Memory B cell (primary cell): ENCODE measurements at regions not wholly inside any gene's neighbourhood (a gene's known extent, or its start where the extent isn't known, plus 50 kb on each side); places are given as distances from the start of the nearest gene placed in this dataset.
"Not testable (repeated sequence)": the region's sequence is repeated elsewhere in the genome, so short reads cannot be mapped to it uniquely, and the experiment has no call there.

Experiments used
- ATAC-seq: fragments of 150-1000 bp; cut with Tn5 transposase; 2 replicates; pipeline ENCODE4 v1.10.0; 2021; ENCODE audit warnings: low read depth, mild to moderate bottlenecking, moderate library complexity
- DNase-seq, 2 donors: peaks; one replicate each; pipeline ENCODE4 v3.0.0; 2022; ENCODE audit warnings: low spot score in 2 of 2
- H3K27ac Mint-ChIP-seq: one replicate; pipeline ENCODE4 v1.8.0; 2022; ENCODE audit warnings: mild to moderate bottlenecking, moderate library complexity, mixed read lengths
- H3K27me3 Mint-ChIP-seq: one replicate; pipeline ENCODE4 v1.8.0; 2022; ENCODE audit warnings: mixed read lengths
- H3K36me3 Mint-ChIP-seq: one replicate; pipeline ENCODE4 v1.8.0; 2022; ENCODE audit warnings: mild to moderate bottlenecking, mixed read lengths
- H3K4me1 Mint-ChIP-seq: one replicate; pipeline ENCODE4 v1.8.0; 2022; ENCODE audit warnings: mixed read lengths
- H3K4me3 Mint-ChIP-seq: one replicate; pipeline ENCODE4 v1.8.0; 2022; ENCODE audit warnings: mild to moderate bottlenecking, moderate library complexity, mixed read lengths
- H3K9me3 Mint-ChIP-seq: one replicate; pipeline ENCODE4 v1.8.0; 2022; ENCODE audit warnings: mixed read lengths

DNA sequence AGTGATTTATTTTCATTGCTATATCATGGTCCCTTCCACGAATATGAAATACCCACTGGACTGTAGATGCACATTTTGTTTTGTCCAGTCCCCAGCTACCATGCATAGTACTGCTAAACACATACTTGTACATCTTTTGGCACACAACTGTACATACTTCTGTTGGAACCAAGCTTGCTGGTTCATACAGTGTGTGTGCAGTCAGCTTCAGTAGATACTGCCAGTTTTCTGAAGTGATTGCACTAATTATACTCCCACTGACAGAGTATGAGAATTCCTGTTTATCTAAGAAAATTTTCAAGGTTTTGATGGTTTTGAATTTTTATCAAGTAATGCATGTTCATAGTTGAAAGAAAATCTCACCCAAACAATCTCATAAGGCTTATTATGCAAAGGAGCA lies 100.7 kb upstream of the LMCD1 start:
- Mint-ChIP-seq H3K36me3 (peaks cover 3% of the 10 kb centered on the region), H3K27ac (no peak overlapping the region), H3K9me3 (peaks cover 3% of the 10 kb centered on the region), H3K4me1 (no peaks in the 10 kb centered on the region), H3K4me3 (no peak overlapping the region), H3K27me3 (peaks cover 8% of the 10 kb centered on the region)
- no peak for DNase-seq
- ATAC-seq: no peak

DNA sequence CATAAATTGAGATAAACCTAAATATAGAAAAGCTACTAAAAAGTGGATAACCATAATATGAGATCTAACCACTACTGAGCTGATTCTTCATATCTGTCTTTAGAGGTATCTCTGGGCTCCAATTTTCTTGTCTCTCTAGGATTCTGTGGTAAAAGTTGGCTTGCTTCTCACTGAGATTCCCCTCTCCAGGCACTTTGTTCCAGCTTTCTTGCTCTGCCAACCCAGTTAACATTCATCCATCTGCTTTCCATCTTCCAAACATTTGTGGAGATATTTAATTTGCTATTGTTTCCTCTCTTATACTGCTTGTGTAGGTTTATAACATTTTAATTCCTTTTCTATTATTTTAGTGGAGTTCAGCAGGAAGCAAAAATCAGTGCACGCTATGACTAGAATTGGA lies 97.6 kb upstream of the LMCD1 start:
- no peak for DNase-seq
- ATAC-seq: no peak
- Mint-ChIP-seq H3K4me3 (no peak overlapping the region), H3K36me3 (peaks cover 7% of the 10 kb centered on the region), H3K4me1 (no peaks in the 10 kb centered on the region), H3K27me3 (peaks cover 11% of the 10 kb centered on the region), H3K9me3 (peaks cover 8% of the 10 kb centered on the region), H3K27ac (no peak overlapping the region)

DNA sequence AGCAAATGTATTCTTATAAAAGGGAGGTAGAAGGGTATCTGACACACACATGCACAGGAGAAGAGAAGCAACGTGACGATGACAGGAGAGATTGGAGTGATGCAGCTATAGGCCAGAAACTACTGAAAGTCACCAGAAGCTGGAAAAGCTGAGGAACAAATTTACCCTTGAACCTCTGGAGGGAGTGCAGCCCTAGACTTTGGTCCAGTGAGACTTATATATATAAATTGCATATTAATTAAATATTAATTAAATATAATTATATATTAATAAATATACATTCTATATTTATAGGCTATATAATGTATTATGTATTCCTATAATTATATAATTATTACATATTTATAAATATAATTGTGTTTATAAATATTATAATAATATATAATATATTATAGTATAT lies 96.5 kb upstream of the LMCD1 start:
- DNase-seq (no peak), ATAC-seq (no peak)
- H3K4me3 Mint-ChIP-seq: no peak overlapping the region
- H3K36me3 Mint-ChIP-seq: peaks cover 7% of the 10 kb centered on the region
- peaks cover 11% of the 10 kb centered on the region for H3K27me3 Mint-ChIP-seq
- no peak overlapping the region for H3K27ac Mint-ChIP-seq
- no peaks in the 10 kb centered on the region for H3K4me1 Mint-ChIP-seq
- H3K9me3 Mint-ChIP-seq: peaks cover 8% of the 10 kb centered on the region

DNA sequence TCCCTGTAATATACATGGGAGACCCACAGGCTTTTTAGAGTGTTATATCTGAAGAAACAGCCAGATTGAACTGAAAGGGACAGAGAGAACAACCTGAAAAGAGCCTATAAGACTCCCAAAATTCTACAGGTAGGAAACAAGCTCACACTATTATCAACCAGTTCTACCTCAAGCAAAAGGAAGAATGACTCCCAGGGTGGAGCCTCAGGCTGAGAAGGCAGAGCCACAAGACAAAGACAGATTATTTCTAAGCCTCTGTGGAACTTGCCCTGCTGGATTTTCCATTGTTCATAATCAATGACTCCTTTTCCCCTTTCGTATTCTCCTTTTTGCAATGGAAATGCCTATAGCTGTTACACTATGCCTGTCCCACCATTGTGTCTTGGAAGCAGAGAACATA lies 95.1 kb upstream of the LMCD1 start:
- Mint-ChIP-seq H3K9me3 (peaks cover 8% of the 10 kb centered on the region), H3K27ac (no peak overlapping the region), H3K27me3 (peaks cover 11% of the 10 kb centered on the region), H3K4me1 (no peaks in the 10 kb centered on the region), H3K36me3 (peaks cover 7% of the 10 kb centered on the region), H3K4me3 (no peak overlapping the region)
- ATAC-seq (no peak), DNase-seq (no peak)

DNA sequence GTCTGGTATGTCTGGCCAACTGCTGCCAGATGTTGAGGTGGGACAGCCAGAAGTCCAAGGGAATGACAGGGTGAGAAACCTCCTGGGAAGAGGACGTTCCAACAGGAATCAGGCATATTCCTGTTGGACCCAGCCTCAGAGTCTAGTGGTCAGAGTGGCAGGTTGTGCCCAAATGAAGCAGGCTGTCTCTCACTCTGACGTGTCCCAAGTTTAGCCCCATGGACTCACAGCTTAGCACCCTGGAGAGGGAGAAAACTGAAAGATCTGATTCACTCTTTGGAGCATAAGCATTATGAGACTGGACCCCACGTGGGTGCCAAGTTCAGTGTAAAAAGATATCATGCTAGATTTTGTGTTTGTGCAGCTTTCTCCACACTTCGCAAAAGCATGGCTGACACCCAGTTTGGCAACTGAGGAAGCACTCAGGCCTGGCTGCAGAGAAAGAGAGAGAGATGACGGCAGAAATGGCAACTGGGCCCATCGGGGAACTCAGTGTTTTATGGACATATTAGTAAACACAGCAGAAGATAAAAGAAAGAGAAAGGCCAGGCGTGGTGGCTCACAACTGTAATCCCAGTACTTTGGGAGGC lies 88.2 kb upstream of the LMCD1 start:
- Mint-ChIP-seq H3K27me3 (no peaks in the 10 kb centered on the region), H3K27ac (no peak overlapping the region), H3K36me3 (no peaks in the 10 kb centered on the region), H3K4me1 (peaks cover 2% of the 10 kb centered on the region), H3K4me3 (no peak overlapping the region), H3K9me3 (no peaks in the 10 kb centered on the region)
- DNase-seq (no peak), ATAC-seq (no peak)

DNA sequence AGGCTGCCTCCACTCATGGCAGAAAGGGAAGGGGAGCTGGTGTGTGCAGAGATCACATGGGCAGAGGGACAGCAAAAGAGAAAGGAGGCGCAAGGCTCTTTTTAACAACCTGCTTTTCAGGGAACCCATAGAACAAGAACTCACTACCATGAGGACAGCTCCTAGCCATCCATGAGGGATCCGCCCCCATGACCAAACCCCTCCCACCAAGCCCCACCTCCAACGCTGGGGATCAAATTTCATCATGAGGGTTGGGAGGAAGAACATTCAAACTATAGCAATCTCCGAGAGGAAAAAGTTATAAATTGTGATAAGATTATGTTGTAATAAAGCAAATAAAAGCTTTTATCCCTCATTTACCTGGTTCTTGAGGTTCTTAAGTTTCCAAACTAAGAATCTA lies 84.7 kb upstream of the LMCD1 start:
- Mint-ChIP-seq H3K9me3 (no peaks in the 10 kb centered on the region), H3K27ac (no peak overlapping the region), H3K36me3 (no peaks in the 10 kb centered on the region), H3K4me1 (peaks cover 2% of the 10 kb centered on the region), H3K27me3 (no peaks in the 10 kb centered on the region), H3K4me3 (no peak overlapping the region)
- no peak for ATAC-seq
- DNase-seq: no peak

DNA sequence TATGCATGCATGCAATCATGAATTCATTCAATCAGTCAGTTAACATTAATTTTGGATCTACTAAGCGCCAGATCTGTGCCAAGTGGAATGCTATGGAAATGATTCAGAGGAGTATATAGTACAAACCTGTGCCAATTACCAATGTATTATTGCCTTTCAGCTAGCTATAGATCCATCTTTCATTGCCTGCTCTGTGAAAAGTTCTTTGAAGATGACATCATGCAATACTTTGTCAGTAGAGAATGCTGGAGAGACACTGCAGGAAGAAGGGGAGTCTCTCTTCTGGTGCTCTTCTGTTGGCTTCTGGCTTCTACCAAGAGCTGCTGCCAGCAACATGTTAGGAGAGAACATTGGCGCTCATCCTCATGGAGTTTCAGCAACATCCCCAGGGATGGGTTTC lies 81.0 kb upstream of the LMCD1 start:
- DNase-seq (no peak), ATAC-seq (no peak)
- Mint-ChIP-seq H3K9me3 (no peaks in the 10 kb centered on the region), H3K4me1 (peaks cover 2% of the 10 kb centered on the region), H3K4me3 (no peak overlapping the region), H3K27me3 (no peaks in the 10 kb centered on the region), H3K36me3 (no peaks in the 10 kb centered on the region), H3K27ac (no peak overlapping the region)

DNA sequence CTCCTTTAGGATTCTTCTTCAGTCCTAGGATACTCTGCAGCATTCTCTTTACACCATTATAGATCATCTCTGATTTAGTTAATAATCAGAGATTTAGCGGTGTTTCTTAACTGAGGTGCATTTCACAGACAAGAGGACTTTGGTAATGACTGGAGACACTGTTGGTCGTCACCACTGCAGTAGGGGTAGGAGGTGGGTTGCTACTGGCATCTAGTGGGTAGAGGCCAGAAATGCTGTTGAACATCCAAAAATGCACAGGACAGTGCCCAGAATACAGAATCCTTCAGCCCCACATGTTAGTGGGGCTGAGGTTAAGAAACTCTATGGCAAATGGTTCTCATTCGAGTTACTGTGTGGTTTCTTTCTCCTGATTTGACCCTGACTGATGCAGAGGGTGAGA lies 80.4 kb upstream of the LMCD1 start:
- Mint-ChIP-seq H3K36me3 (no peaks in the 10 kb centered on the region), H3K4me1 (peaks cover 2% of the 10 kb centered on the region), H3K9me3 (no peaks in the 10 kb centered on the region), H3K27me3 (no peaks in the 10 kb centered on the region), H3K27ac (no peak overlapping the region), H3K4me3 (no peak overlapping the region)
- DNase-seq: no peak
- ATAC-seq: no peak

DNA sequence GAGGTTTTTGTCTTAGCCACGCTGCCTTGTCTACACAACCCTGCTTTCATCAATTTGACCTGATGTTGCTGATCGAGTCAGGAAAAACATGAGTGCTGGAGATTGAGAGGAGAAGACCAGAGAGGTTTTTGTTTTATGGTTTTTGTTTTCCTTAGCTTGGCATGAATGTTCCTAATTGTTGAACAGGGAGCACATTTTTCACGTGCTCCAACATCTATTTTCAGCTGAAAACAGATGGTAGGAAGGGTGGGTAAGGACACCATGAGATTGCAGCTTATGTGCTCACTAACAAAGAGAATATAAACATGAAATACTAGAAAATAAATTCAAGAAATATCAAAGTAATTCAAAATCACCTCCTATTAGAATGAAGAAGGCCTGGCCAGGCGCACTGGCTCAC lies 79.9 kb upstream of the LMCD1 start:
- no peak overlapping the region for H3K27ac Mint-ChIP-seq
- ATAC-seq: no peak
- H3K9me3 Mint-ChIP-seq: no peaks in the 10 kb centered on the region
- no peaks in the 10 kb centered on the region for H3K27me3 Mint-ChIP-seq
- H3K36me3 Mint-ChIP-seq: no peaks in the 10 kb centered on the region
- peaks cover 2% of the 10 kb centered on the region for H3K4me1 Mint-ChIP-seq
- H3K4me3 Mint-ChIP-seq: no peak overlapping the region
- DNase-seq: no peak

DNA sequence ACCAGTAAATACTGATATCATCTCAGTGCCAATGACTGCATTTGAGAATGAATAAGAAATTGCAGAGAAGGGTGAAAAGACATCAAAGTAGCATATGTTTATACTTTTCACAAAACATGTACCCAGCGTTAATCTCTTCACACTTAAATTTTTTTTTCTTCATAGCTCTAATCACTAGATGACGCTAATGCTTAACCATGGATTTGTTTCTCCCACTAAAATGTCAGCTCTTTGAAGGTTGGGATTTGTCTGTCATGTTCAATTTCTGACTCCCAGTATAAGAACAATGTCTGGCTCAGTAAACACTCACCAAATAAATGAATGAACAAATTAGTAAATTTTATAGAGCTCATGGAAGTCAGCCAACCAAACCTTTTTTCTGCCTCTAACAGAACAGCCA lies 78.3 kb upstream of the LMCD1 start:
- DNase-seq (no peak), ATAC-seq (no peak)
- Mint-ChIP-seq H3K36me3 (no peaks in the 10 kb centered on the region), H3K4me1 (no peaks in the 10 kb centered on the region), H3K9me3 (no peaks in the 10 kb centered on the region), H3K27ac (no peak overlapping the region), H3K27me3 (peaks cover 2% of the 10 kb centered on the region), H3K4me3 (no peak overlapping the region)

DNA sequence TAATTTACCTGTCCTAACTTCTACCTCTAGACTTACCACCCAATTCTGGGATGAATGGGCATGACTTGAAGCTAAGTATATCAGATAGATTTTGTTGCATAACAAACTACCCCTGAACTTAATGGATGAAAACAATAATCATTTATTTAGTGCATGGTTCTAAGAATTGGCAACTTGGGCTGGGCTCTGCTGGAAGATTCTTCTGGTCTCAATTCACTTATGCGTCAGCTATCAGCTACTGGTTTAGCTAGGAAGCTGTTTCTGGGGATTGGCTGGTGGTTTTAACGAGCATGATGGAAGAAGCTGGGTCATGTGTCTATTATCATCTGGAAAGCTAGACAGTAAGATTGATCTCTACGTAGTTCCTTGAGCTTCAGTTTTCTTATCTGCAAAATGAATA lies 77.3 kb upstream of the LMCD1 start:
- H3K4me1 Mint-ChIP-seq: no peaks in the 10 kb centered on the region
- no peak overlapping the region for H3K4me3 Mint-ChIP-seq
- H3K27ac Mint-ChIP-seq: no peak overlapping the region
- H3K36me3 Mint-ChIP-seq: no peaks in the 10 kb centered on the region
- no peak for DNase-seq
- ATAC-seq: no peak
- no peaks in the 10 kb centered on the region for H3K9me3 Mint-ChIP-seq
- H3K27me3 Mint-ChIP-seq: peaks cover 3% of the 10 kb centered on the region

DNA sequence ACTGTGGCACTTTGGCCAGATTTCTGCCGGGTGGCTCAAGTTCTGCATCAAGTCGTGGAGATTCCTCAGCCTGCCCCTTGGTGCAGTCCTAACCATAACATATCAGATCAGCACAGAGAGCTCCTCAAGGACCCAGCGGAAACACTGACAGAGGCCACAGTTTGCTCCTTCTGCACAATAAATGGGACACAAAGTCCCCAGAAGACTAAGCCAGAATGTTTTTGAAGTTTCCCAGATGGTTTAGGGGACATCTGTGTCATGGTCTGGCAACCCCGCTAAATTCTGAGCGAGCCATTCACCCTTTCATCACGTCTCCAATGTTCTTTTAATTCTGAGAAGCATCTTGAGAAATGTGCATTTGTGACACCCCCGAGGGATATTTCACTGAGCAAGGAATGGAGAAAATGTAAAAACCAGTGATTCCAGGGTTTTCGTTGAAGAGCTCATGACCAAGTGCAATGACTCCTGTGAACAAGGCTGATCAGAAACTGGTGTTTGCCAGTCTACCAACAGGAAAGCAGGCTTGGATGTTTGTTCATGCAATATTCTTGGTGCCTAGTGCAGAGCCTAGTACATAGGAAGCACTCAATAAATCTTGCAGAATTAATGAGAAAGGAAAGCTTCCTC lies 64.8 kb upstream of the LMCD1 start:
- ATAC-seq (no peak), DNase-seq (no peak)
- no peaks in the 10 kb centered on the region for H3K9me3 Mint-ChIP-seq
- H3K4me1 Mint-ChIP-seq: no peaks in the 10 kb centered on the region
- H3K36me3 Mint-ChIP-seq: peaks cover 2% of the 10 kb centered on the region
- H3K27ac Mint-ChIP-seq: no peak overlapping the region
- no peaks in the 10 kb centered on the region for H3K27me3 Mint-ChIP-seq
- H3K4me3 Mint-ChIP-seq: no peak overlapping the region

DNA sequence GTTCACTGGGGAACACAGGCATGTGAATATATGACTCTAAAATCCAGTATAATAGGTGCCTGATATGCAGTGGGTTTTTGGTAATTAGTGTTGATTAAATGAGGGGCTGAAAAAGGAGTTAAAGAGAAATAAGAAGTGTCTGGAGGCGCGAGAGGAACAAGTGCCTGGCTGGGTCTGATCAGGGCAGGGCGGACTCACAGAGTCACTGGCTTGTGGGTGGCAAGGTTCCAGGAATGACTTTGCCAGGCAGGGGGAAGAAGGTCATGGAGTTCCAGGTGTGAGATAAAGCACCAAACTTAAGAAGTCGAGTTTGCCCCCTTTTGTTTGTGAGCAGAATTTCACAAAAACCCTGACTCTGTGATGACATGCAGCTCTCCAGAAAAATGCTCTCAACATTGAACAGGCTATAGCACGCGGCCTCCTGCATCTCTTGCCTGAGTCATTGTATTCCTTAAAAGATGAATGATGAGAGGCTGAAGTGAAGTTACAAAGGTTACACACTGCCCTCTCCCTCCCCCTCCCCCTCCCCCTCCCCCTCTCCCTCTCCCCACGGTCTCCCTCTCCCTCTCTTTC lies 63.0 kb upstream of the LMCD1 start:
- H3K36me3 Mint-ChIP-seq: no peaks in the 10 kb centered on the region
- DNase-seq (no peak), ATAC-seq (no peak)
- H3K4me3 Mint-ChIP-seq: no peak overlapping the region
- H3K27me3 Mint-ChIP-seq: no peaks in the 10 kb centered on the region
- H3K4me1 Mint-ChIP-seq: no peaks in the 10 kb centered on the region
- no peaks in the 10 kb centered on the region for H3K9me3 Mint-ChIP-seq
- H3K27ac Mint-ChIP-seq: no peak overlapping the region

DNA sequence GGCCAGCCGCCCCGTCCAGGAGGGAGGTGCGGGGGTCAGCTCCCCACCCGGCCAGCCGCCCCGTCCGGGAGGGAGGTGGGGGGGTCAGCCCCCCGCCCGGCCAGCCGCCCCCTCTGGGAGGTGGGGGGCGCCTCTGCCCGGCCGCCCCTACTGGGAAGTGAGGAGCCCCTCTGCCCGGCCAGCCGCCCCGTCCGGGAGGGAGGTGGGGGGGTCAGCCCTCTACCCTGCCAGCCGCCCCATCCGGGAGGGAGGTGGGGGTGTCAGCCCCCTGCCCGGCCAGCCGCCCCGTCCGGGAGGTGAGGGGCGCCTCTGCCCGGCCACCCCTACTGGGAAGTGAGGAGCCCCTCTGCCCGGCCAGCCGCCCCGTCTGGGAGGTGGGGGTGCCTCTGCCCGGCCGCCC lies 61.5 kb upstream of the LMCD1 start:
- not testable (repeated sequence) for H3K36me3 Mint-ChIP-seq, DNase-seq, H3K4me1 Mint-ChIP-seq, H3K4me3 Mint-ChIP-seq, H3K9me3 Mint-ChIP-seq, H3K27me3 Mint-ChIP-seq, H3K27ac Mint-ChIP-seq, ATAC-seq

DNA sequence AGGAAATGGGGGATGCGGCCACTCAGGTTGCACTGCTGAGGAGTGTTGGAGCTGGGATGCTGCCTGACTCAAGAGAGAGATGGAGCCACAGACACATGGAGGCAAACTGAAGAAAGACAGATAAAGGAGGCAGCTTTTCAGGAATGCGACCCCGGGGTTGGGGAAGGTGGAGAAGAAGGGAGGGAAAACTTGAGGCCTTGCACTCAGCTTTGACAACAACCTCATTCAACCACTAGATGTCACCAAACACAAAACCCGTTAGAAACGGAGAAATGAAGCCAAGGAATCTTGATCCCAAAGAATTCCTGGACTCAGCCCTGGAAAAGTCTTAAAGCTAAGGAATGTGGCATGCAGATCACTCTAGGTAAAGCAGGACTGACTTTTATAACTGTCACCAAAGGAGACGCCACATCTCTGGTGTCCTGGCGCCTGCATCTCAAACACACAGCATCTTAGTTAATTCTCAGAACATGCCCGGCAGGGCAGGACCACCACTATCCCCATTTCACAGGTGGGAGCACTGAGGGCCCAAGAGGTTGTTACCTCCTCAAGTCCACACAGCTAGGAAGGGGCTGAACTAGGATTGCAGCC lies 59.6 kb upstream of the LMCD1 start:
- ATAC-seq: no peak
- no peaks in the 10 kb centered on the region for H3K36me3 Mint-ChIP-seq
- H3K27ac Mint-ChIP-seq: no peak overlapping the region
- no peaks in the 10 kb centered on the region for H3K9me3 Mint-ChIP-seq
- H3K4me1 Mint-ChIP-seq: no peaks in the 10 kb centered on the region
- H3K4me3 Mint-ChIP-seq: no peak overlapping the region
- DNase-seq: no peak
- no peaks in the 10 kb centered on the region for H3K27me3 Mint-ChIP-seq
